ENCODE measurements at regions not wholly inside any gene's neighbourhood (a gene's known extent, or its start where the extent isn't known, plus 50 kb on each side); places are given as distances from the start of the nearest gene placed in this dataset.

DNA sequence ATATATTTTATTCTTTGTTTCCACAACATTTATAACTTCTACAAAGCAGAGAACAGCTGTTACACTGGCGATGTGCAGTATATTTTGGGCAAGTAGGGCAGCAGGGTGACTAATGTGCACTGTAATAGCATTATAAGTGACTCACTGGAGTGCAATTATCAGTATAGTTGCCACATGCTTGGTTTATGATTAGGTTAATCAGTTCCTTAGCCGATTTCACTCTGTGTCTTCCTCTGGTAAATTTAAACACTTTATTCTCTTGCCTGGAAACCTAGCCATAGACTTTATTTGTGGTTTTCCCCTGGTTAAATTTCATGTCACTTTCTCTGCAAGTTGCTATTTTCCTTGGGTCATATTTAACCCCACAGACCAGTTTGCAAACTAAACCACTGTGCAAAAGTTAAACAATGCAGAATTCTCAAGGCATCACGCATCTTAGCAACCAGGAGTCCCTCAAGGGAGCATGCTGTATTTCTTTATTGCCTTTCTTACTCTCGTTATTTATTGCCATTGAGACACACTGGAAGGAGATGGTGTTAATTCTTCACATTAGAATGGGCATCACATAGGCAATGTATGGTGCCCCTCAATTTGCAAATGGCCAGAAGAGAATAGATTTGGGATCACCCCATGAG is 690.2 kb upstream of the DPPA4 start:
- H3K4me1 ChIP-seq (ENCODE audit: control insufficient read depth, insufficient read depth, low read length), result no peaks in the 10 kb centered on the region
- no peak overlapping the region for H3K4me3 ChIP-seq (ENCODE audit: low read length in 2 of 2)
- H3K27me3 ChIP-seq (ENCODE audit: control insufficient read depth in 1 of 2, insufficient read depth in 2 of 2, low read length in 2 of 2), result no peaks in the 10 kb centered on the region
- H3K9ac ChIP-seq (ENCODE audit: low read length in 2 of 2), result no peak overlapping the region
- H3K9me3 ChIP-seq (ENCODE audit: control insufficient read depth in 2 of 2, low read length in 2 of 2), result no peaks in the 10 kb centered on the region
- no peaks in the 10 kb centered on the region for H3K36me3 ChIP-seq (ENCODE audit: control insufficient read depth in 2 of 2, insufficient read depth in 2 of 2, low read length in 2 of 2)
- no peak overlapping the region for H3K27ac ChIP-seq (ENCODE audit: low read length)

DNA sequence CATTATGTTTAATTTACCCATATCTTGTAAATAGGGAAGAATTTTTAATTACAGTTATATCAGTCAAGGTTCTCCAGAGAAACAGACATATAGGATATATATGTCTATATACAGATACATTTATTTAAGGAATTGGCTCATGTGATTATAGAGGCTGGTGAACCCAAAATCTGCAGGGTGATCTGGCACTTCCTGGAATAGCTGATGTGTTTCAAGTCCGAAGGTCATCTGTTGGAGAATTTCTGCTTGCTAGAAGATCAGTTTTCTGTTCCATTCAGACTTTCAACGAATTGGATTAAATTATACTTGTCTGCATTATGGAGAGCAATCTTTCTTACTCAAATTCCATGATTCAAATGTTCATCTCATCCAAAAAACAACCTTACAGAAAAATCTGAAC is 694.6 kb upstream of the DPPA4 start:
- H3K9me3 ChIP-seq (ENCODE audit: control insufficient read depth in 2 of 2, low read length in 2 of 2), result no peaks in the 10 kb centered on the region
- H3K9ac ChIP-seq (ENCODE audit: low read length in 2 of 2), result no peak overlapping the region
- H3K27me3 ChIP-seq (ENCODE audit: control insufficient read depth in 1 of 2, insufficient read depth in 2 of 2, low read length in 2 of 2), result no peaks in the 10 kb centered on the region
- no peak overlapping the region for H3K27ac ChIP-seq (ENCODE audit: low read length)
- no peaks in the 10 kb centered on the region for H3K4me1 ChIP-seq (ENCODE audit: control insufficient read depth, insufficient read depth, low read length)
- H3K36me3 ChIP-seq (ENCODE audit: control insufficient read depth in 2 of 2, insufficient read depth in 2 of 2, low read length in 2 of 2), result no peaks in the 10 kb centered on the region
- no peak overlapping the region for H3K4me3 ChIP-seq (ENCODE audit: low read length in 2 of 2)

DNA sequence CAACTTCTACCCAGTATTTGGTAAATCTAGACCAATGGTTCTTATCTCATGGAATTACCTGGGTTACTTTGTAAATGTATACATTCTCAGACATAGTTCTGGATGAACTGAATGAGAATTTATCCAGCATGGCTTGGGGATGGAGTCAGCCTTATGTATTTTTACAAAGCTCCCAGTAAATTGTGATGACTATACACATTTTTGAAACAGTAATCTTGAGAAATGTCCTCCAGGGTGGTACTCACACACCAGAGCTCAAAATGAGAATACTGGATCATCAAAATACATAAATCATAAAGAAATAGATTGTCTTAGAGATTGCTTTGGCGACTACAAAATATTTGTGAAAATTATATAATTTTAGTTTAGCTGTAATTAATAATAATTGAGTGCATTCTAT is 722.1 kb upstream of the DPPA4 start:
- no peak overlapping the region for H3K9ac ChIP-seq (ENCODE audit: low read length in 2 of 2)
- no peak overlapping the region for H3K27ac ChIP-seq (ENCODE audit: low read length)
- no peaks in the 10 kb centered on the region for H3K27me3 ChIP-seq (ENCODE audit: control insufficient read depth in 1 of 2, insufficient read depth in 2 of 2, low read length in 2 of 2)
- H3K4me1 ChIP-seq (ENCODE audit: control insufficient read depth, insufficient read depth, low read length), result no peaks in the 10 kb centered on the region
- H3K4me3 ChIP-seq (ENCODE audit: low read length in 2 of 2), result no peak overlapping the region
- no peaks in the 10 kb centered on the region for H3K9me3 ChIP-seq (ENCODE audit: control insufficient read depth in 2 of 2, low read length in 2 of 2)
- no peaks in the 10 kb centered on the region for H3K36me3 ChIP-seq (ENCODE audit: control insufficient read depth in 2 of 2, insufficient read depth in 2 of 2, low read length in 2 of 2)

DNA sequence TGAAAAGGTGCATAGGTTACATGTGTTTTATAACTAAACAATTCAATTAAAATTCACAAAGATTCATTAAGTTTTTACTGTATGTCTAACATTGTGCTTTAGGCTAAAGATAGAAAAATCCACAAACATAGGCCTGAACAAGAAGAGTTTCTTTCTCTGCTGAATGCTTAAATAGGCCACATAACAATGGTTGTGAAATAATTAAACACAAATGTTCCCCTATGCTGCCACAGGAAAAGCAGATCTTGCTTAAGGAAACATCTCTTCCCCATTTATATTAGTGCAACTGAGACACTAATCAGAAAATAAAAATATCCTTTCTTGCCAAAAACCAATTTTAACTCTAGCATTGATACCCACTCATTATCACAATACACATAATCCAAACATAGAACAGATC is 725.4 kb upstream of the DPPA4 start:
- Histone ChIP-seq H3K4me1 (ENCODE audit: control insufficient read depth, insufficient read depth, low read length) (no peaks in the 10 kb centered on the region), H3K9me3 (ENCODE audit: control insufficient read depth in 2 of 2, low read length in 2 of 2) (no peaks in the 10 kb centered on the region), H3K27me3 (ENCODE audit: control insufficient read depth in 1 of 2, insufficient read depth in 2 of 2, low read length in 2 of 2) (no peaks in the 10 kb centered on the region), H3K9ac (ENCODE audit: low read length in 2 of 2) (no peak overlapping the region), H3K4me3 (ENCODE audit: low read length in 2 of 2) (no peak overlapping the region), H3K27ac (ENCODE audit: low read length) (no peak overlapping the region), H3K36me3 (ENCODE audit: control insufficient read depth in 2 of 2, insufficient read depth in 2 of 2, low read length in 2 of 2) (no peaks in the 10 kb centered on the region)

DNA sequence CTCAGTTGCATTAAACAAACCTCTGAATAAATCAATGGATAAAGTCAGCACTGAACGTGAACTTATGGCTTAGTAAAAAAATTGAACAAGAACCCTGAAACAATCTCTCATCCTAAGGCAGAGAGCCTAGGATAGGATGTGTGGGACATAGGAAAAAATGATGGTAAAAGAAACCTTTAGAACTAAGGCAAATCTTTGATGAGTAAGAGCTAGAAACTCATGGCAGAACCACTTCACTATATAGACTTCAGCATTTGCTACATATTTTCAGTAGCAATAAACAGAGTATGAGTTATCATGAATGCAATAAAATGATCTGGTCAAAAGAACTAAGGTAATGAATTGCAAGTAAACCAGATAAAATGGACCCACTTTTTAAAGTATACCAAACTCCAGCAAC is 725.8 kb upstream of the DPPA4 start:
- no peaks in the 10 kb centered on the region for H3K36me3 ChIP-seq (ENCODE audit: control insufficient read depth in 2 of 2, insufficient read depth in 2 of 2, low read length in 2 of 2)
- H3K9me3 ChIP-seq (ENCODE audit: control insufficient read depth in 2 of 2, low read length in 2 of 2), result no peaks in the 10 kb centered on the region
- no peak overlapping the region for H3K27ac ChIP-seq (ENCODE audit: low read length)
- no peak overlapping the region for H3K9ac ChIP-seq (ENCODE audit: low read length in 2 of 2)
- no peaks in the 10 kb centered on the region for H3K4me1 ChIP-seq (ENCODE audit: control insufficient read depth, insufficient read depth, low read length)
- H3K27me3 ChIP-seq (ENCODE audit: control insufficient read depth in 1 of 2, insufficient read depth in 2 of 2, low read length in 2 of 2), result no peaks in the 10 kb centered on the region
- no peak overlapping the region for H3K4me3 ChIP-seq (ENCODE audit: low read length in 2 of 2)

DNA sequence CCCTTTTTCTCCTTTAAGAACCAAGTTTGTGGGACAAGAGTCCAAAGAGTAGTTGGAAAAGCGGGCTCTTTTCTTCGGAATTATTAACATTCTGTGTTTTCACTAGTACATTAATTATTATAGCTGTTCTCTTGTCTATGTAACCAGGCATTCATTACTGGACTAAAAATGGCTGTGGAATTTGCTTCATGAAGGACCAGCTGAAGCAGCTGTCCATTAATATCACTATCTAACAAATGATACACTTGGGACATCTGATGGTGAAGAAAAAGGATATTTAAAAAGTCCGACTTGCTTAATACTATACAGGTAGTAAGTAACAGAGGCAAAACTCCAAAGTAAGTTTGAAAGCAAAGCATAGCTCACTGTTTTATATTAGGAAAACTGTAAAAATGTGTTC is 728.9 kb upstream of the DPPA4 start:
- Histone ChIP-seq H3K27me3 (ENCODE audit: control insufficient read depth in 1 of 2, insufficient read depth in 2 of 2, low read length in 2 of 2) (no peaks in the 10 kb centered on the region), H3K9ac (ENCODE audit: low read length in 2 of 2) (no peak overlapping the region), H3K27ac (ENCODE audit: low read length) (no peak overlapping the region), H3K36me3 (ENCODE audit: control insufficient read depth in 2 of 2, insufficient read depth in 2 of 2, low read length in 2 of 2) (no peaks in the 10 kb centered on the region), H3K4me3 (ENCODE audit: low read length in 2 of 2) (no peak overlapping the region), H3K4me1 (ENCODE audit: control insufficient read depth, insufficient read depth, low read length) (no peaks in the 10 kb centered on the region), H3K9me3 (ENCODE audit: control insufficient read depth in 2 of 2, low read length in 2 of 2) (no peaks in the 10 kb centered on the region)

DNA sequence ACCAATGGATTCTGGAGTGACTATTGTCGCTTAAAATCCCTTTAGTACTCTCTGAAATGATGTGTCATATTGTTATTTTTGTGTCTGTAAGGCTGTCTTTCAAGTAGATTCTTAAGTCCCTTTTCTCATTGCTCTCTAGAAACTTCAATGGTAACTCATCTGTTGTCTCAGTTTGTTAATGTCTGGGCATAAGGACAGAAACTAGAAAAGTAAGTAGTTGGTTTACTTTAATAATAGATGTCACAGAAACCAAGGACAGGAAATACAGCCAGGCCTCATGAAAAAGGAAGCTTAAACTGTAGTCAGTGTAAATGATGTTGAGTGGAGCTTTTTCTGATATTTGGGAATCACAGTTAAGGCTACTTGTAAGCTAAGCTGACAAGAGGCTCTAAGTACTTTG is 730.2 kb upstream of the DPPA4 start:
- Histone ChIP-seq H3K4me3 (ENCODE audit: low read length in 2 of 2) (no peak overlapping the region), H3K36me3 (ENCODE audit: control insufficient read depth in 2 of 2, insufficient read depth in 2 of 2, low read length in 2 of 2) (no peaks in the 10 kb centered on the region), H3K9me3 (ENCODE audit: control insufficient read depth in 2 of 2, low read length in 2 of 2) (no peaks in the 10 kb centered on the region), H3K27ac (ENCODE audit: low read length) (no peak overlapping the region), H3K9ac (ENCODE audit: low read length in 2 of 2) (no peak overlapping the region), H3K4me1 (ENCODE audit: control insufficient read depth, insufficient read depth, low read length) (no peaks in the 10 kb centered on the region), H3K27me3 (ENCODE audit: control insufficient read depth in 1 of 2, insufficient read depth in 2 of 2, low read length in 2 of 2) (no peaks in the 10 kb centered on the region)

DNA sequence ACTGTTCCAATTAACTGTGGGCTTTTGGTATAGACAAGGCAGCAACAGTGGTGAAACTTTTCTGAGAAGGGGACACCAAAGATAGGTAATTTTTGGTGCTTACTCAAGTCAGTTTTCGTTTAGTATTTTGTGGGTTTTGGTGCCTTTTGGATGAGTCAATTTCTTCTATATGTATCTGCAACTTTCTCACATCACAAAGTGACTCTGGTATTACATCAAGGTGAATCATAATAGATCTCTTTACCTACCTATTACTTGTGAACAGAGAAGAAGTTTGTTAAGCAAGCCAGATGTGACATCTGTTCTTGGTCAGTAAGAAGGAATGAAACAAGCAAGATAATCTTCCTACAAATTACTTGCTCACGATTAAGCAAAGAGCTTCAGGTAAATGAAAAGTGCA is 732.4 kb upstream of the DPPA4 start:
- no peak overlapping the region for H3K9ac ChIP-seq (ENCODE audit: low read length in 2 of 2)
- H3K4me1 ChIP-seq (ENCODE audit: control insufficient read depth, insufficient read depth, low read length), result no peaks in the 10 kb centered on the region
- H3K9me3 ChIP-seq (ENCODE audit: control insufficient read depth in 2 of 2, low read length in 2 of 2), result no peaks in the 10 kb centered on the region
- no peaks in the 10 kb centered on the region for H3K27me3 ChIP-seq (ENCODE audit: control insufficient read depth in 1 of 2, insufficient read depth in 2 of 2, low read length in 2 of 2)
- no peak overlapping the region for H3K4me3 ChIP-seq (ENCODE audit: low read length in 2 of 2)
- no peaks in the 10 kb centered on the region for H3K36me3 ChIP-seq (ENCODE audit: control insufficient read depth in 2 of 2, insufficient read depth in 2 of 2, low read length in 2 of 2)
- H3K27ac ChIP-seq (ENCODE audit: low read length), result no peak overlapping the region

DNA sequence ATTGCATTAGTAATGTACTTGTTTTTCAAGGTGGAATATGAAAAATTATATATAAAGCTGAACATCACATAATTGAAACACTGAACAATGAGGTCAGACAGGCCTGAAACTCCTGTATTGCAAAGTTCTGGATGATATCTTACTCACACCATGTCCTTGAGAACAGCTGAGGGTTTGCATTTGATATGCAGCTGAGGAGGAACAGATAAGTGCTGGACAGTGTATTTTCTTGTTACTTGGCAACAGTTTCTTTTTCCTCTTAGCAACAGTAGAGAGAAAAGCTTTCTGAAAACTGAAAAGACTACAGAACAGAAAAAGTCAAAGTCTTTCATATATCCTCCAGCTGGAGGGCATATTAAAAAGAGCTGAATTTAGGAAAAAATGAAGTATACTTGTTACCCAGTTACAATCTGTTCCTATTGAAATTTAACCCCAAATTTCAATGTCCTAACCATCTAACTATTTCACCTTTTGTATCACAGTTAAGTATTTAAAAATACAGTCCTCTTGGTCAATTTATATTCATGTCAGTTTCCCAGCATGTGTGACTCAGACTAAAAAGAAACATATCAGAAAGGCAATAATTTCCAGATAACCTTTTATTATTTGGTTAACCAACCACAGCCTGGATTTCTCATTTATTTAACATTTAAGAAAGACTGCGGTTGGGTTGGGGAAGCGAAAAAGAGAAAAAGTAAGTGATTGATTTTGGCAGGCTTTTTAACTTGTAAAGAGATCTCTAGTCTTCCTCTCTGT is 733.0 kb upstream of the DPPA4 start:
- Histone ChIP-seq H3K4me3 (ENCODE audit: low read length in 2 of 2) (no peak overlapping the region), H3K9me3 (ENCODE audit: control insufficient read depth in 2 of 2, low read length in 2 of 2) (no peaks in the 10 kb centered on the region), H3K27me3 (ENCODE audit: control insufficient read depth in 1 of 2, insufficient read depth in 2 of 2, low read length in 2 of 2) (no peaks in the 10 kb centered on the region), H3K36me3 (ENCODE audit: control insufficient read depth in 2 of 2, insufficient read depth in 2 of 2, low read length in 2 of 2) (no peaks in the 10 kb centered on the region), H3K9ac (ENCODE audit: low read length in 2 of 2) (no peak overlapping the region), H3K4me1 (ENCODE audit: control insufficient read depth, insufficient read depth, low read length) (no peaks in the 10 kb centered on the region), H3K27ac (ENCODE audit: low read length) (no peak overlapping the region)

DNA sequence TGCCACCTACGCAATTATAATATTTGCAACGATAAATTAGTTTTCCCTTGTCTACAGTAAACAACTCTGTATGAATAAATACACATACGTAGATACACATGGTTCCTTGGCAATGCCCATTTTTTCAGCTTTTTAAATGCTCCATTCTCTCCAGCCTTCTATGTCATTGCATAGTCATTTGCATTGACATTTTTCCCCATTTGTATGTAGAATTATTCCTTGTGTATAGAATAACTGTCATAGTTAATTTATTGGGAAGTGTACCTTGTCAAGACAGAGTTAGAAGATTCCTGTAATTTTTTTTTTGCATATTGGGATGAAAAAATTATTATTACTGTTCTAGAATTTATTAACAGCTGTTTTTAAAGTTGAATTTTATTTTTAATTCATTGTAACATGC is 736.7 kb upstream of the DPPA4 start:
- Histone ChIP-seq H3K9ac (ENCODE audit: low read length in 2 of 2) (no peak overlapping the region), H3K4me3 (ENCODE audit: low read length in 2 of 2) (no peak overlapping the region), H3K27me3 (ENCODE audit: control insufficient read depth in 1 of 2, insufficient read depth in 2 of 2, low read length in 2 of 2) (no peaks in the 10 kb centered on the region)

DNA sequence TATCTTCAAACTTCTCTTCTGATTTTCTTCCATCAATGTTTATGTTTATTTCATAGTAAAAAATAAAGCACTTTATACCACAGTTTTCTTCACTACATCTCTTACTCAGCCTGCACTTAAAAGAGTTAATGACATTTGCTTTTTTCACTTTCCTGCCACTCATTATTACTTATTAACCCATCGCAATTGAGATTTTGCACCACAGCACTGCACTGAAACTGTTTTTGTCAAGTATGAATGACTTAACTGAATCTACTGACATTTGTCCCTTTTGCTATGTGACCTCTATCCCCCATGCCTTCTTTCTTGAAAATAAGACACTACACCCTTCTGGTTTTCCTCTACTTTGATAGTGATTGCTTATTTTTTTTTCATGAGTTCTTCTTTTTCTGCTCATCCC is 739.7 kb upstream of the DPPA4 start:
- H3K9me3 ChIP-seq (ENCODE audit: control insufficient read depth in 2 of 2, low read length in 2 of 2), result no peaks in the 10 kb centered on the region
- no peaks in the 10 kb centered on the region for H3K27me3 ChIP-seq (ENCODE audit: control insufficient read depth in 1 of 2, insufficient read depth in 2 of 2, low read length in 2 of 2)
- H3K4me3 ChIP-seq (ENCODE audit: low read length in 2 of 2), result no peak overlapping the region
- H3K4me1 ChIP-seq (ENCODE audit: control insufficient read depth, insufficient read depth, low read length), result no peaks in the 10 kb centered on the region
- no peak overlapping the region for H3K27ac ChIP-seq (ENCODE audit: low read length)
- no peak overlapping the region for H3K9ac ChIP-seq (ENCODE audit: low read length in 2 of 2)
- no peaks in the 10 kb centered on the region for H3K36me3 ChIP-seq (ENCODE audit: control insufficient read depth in 2 of 2, insufficient read depth in 2 of 2, low read length in 2 of 2)

More for the DNA sequence above, 736.7 kb upstream of the DPPA4 start:
- Histone ChIP-seq H3K4me1 (ENCODE audit: control insufficient read depth, insufficient read depth, low read length) (no peaks in the 10 kb centered on the region), H3K9me3 (ENCODE audit: control insufficient read depth in 2 of 2, low read length in 2 of 2) (no peaks in the 10 kb centered on the region), H3K36me3 (ENCODE audit: control insufficient read depth in 2 of 2, insufficient read depth in 2 of 2, low read length in 2 of 2) (no peaks in the 10 kb centered on the region), H3K27ac (ENCODE audit: low read length) (no peak overlapping the region)

All from stomach smooth muscle (tissue), 2 donors.